A673 (cell line): ENCODE measurements at regions not wholly inside any gene's neighbourhood (a gene's known extent, or its start where the extent isn't known, plus 50 kb on each side); places are given as distances from the start of the nearest gene placed in this dataset.
"Not testable (repeated sequence)": the region's sequence is repeated elsewhere in the genome, so short reads cannot be mapped to it uniquely, and the experiment has no call there.

Experiments
- BruUV-seq: library from RNA; stranded (reverse); fragments of 400-500 nt; replicated peaks from 2 replicates; lab custom pipeline; 2021; lab: Mats Ljungman, UMichigan
- CTCF ChIA-PET: fragments of 300-600 bp; sonication (Branson Sonifier 250); formaldehyde crosslinking; loops from one replicate; lab custom pipeline; 2022; ENCODE audit warnings: antibody characterized with exemption; lab: Charles Lee
- POLR2A ChIA-PET: fragments of 300-600 bp; sonication (Branson Sonifier 250); formaldehyde crosslinking; loops from one replicate; lab custom pipeline; 2022; ENCODE audit warnings: antibody characterized with exemption; ENCODE audit not compliant: low non-redundant PET; lab: Charles Lee
- DNase-seq: peaks from one replicate; pipeline ENCODE4 v3.0.0-alpha.2; 2015; ENCODE audit warnings: low spot score
- H3K27ac ChIP-seq: fragments of 200-600 bp; sonication (generic); 2 replicates; pipeline ENCODE4 v1.5.1; 2016; ENCODE audit warnings: mixed run types, low read depth, mild to moderate bottlenecking, mixed read lengths, antibody characterized with exemption, low read length; ENCODE audit not compliant: poor library complexity, severe bottlenecking
- H3K27me3 ChIP-seq: fragments of 200-600 bp; sonication (generic); replicated peaks from 2 replicates; pipeline ENCODE4 v1.6.1; 2017; ENCODE audit warnings: mixed run types, low read depth, mild to moderate bottlenecking, mixed read lengths, antibody characterized with exemption, low read length; ENCODE audit not compliant: insufficient read depth, poor library complexity
- H3K36me3 ChIP-seq: fragments of 200-600 bp; sonication (generic); 2 replicates; pipeline ENCODE4 v1.6.1; 2016; ENCODE audit warnings: mixed run types, mild to moderate bottlenecking, mixed read lengths, antibody characterized with exemption, low read length; ENCODE audit not compliant: insufficient read depth, poor library complexity, severe bottlenecking
- H3K4me1 ChIP-seq: fragments of 200-600 bp; sonication (generic); 2 replicates; pipeline ENCODE4 v1.6.1; 2017; ENCODE audit warnings: mixed run types, mild to moderate bottlenecking, mixed read lengths, antibody characterized with exemption, low read length; ENCODE audit not compliant: insufficient read depth, poor library complexity, severe bottlenecking
- H3K4me3 ChIP-seq: fragments of 200-600 bp; sonication (generic); 2 replicates; pipeline ENCODE4 v1.5.1; 2016; ENCODE audit warnings: low read depth, mixed run types, mild to moderate bottlenecking, mixed read lengths, low read length; ENCODE audit not compliant: poor library complexity, severe bottlenecking
- H3K9me3 ChIP-seq: fragments of 200-600 bp; sonication (generic); 2 replicates; pipeline ENCODE4 v1.6.1; 2016; ENCODE audit warnings: mixed run types, low read depth, mild to moderate bottlenecking, mixed read lengths, antibody characterized with exemption, low read length; ENCODE audit not compliant: poor library complexity, severe bottlenecking
- EZH2 ChIP-seq: fragments of 200-600 bp; sonication (generic); IDR thresholded peaks from 2 replicates; pipeline ENCODE4 v1.6.1; 2017; ENCODE audit warnings: borderline replicate concordance, low read depth, mild to moderate bottlenecking, mixed read lengths, antibody characterized with exemption, low read length; ENCODE audit not compliant: poor library complexity, severe bottlenecking
- intact Hi-C: fragments of 100-400 bp; cut with micrococcal nuclease; formaldehyde crosslinking; loops from one replicate; pipeline ENCODE4 v1.10.0; 2022; ENCODE audit not compliant: unreplicated experiment
- TF ChIP-seq, protein P1 (sequence below): fragments of 300-800, 200-600 bp; sonication (generic); conservative IDR thresholded peaks from 2 replicates; pipeline ENCODE4 v1.5.1; 2017; ENCODE audit warnings: low read depth, mild to moderate bottlenecking, antibody characterized with exemption, low read length, moderate library complexity, mixed read lengths

DNA sequence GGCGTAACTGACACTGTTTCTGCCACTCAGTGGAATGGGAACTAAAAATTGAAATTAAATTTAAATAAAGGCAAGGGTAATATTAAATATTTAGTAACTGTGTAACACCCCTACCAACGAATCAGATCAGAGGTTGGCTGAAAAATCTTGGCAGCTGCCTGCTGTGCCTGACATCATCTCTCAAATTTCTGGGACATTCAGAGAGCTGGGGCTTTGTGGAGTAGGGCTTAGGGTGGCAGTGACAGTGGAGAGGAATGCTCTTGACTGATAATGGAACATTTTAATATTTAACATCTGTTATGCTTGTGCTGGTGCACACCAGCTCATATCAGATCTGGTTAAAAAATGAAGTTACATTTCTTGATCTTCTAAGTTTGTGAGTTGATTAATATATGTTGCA, 62.2 kb downstream of the RFPL4B start:
- no peaks in the 10 kb centered on the region for H3K9me3 ChIP-seq
- intact Hi-C loops = no loop called here
- H3K4me3 ChIP-seq = no peak overlapping the region
- TF ChIP-seq EZH2 = no peak
- TF ChIP-seq, protein P1, sequence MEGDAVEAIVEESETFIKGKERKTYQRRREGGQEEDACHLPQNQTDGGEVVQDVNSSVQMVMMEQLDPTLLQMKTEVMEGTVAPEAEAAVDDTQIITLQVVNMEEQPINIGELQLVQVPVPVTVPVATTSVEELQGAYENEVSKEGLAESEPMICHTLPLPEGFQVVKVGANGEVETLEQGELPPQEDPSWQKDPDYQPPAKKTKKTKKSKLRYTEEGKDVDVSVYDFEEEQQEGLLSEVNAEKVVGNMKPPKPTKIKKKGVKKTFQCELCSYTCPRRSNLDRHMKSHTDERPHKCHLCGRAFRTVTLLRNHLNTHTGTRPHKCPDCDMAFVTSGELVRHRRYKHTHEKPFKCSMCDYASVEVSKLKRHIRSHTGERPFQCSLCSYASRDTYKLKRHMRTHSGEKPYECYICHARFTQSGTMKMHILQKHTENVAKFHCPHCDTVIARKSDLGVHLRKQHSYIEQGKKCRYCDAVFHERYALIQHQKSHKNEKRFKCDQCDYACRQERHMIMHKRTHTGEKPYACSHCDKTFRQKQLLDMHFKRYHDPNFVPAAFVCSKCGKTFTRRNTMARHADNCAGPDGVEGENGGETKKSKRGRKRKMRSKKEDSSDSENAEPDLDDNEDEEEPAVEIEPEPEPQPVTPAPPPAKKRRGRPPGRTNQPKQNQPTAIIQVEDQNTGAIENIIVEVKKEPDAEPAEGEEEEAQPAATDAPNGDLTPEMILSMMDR = no peak
- POLR2A ChIA-PET = no interaction called here
- no peaks in the 10 kb centered on the region for H3K4me1 ChIP-seq
- BruUV-seq = no TSS peak
- H3K36me3 ChIP-seq = no peaks in the 10 kb centered on the region
- H3K27me3 ChIP-seq = no peaks in the 10 kb centered on the region
- no peak overlapping the region for H3K27ac ChIP-seq
- peak; percentile 50 for DNase-seq
- CTCF ChIA-PET = no interaction called here

DNA sequence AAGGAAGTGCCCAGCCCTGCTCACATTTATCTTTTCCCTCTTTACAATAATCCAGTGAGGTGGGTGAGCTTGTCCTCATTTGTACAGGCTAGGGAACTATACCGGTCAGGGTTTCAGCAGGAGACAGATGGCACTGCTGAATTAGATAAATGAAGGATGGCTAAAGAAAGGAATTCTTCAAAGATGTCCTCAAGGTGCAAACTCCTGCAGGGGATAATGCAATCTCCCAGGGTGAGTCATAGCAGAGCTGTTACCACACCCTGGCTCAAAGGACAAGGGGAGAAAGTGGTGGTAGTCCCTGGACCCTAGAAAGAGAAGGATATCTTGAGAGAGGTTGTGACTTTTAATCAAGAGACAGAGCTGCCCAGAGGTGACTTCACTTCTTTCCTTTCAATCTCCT, 66.7 kb downstream of the RFPL4B start:
- DNase-seq = no peak
- no TSS peak for BruUV-seq
- CTCF ChIA-PET = no interaction called here
- TF ChIP-seq EZH2 = no peak
- TF ChIP-seq, protein P1 = no peak
- H3K4me1 ChIP-seq = no peaks in the 10 kb centered on the region
- H3K4me3 ChIP-seq = no peak overlapping the region
- intact Hi-C loops = no loop called here
- H3K27me3 ChIP-seq = no peaks in the 10 kb centered on the region
- no peak overlapping the region for H3K27ac ChIP-seq
- H3K9me3 ChIP-seq = no peaks in the 10 kb centered on the region
- H3K36me3 ChIP-seq = no peaks in the 10 kb centered on the region
- POLR2A ChIA-PET = no interaction called here

DNA sequence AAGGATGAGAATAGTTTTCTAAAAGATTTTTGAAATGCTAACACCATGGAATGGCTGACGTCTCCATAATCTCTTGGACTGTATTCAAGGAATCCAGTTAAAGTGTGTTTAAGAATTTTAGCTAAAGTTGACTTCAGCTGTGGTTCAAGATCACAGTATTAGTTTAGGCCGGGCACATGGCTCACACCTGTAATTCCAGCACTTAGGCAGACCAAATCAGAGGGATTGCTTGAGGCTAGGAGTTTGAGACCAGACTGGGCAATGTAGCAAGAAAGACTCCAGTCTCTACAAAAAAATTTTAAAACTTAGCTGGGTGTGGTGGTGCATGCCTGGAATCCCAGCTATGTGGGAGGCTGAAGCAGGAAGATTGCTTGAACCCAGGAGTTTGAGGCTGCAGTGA, 68.2 kb downstream of the RFPL4B start:
- no TSS peak for BruUV-seq
- Histone ChIP-seq H3K36me3 (no peaks in the 10 kb centered on the region), H3K27ac (no peak overlapping the region), H3K9me3 (no peaks in the 10 kb centered on the region), H3K27me3 (no peaks in the 10 kb centered on the region), H3K4me1 (no peaks in the 10 kb centered on the region), H3K4me3 (no peak overlapping the region)
- TF ChIP-seq, protein P1 = no peak
- no peak for TF ChIP-seq EZH2
- ChIA-PET POLR2A (no interaction called here), CTCF (no interaction called here)
- intact Hi-C loops = no loop called here
- DNase-seq = no peak

DNA sequence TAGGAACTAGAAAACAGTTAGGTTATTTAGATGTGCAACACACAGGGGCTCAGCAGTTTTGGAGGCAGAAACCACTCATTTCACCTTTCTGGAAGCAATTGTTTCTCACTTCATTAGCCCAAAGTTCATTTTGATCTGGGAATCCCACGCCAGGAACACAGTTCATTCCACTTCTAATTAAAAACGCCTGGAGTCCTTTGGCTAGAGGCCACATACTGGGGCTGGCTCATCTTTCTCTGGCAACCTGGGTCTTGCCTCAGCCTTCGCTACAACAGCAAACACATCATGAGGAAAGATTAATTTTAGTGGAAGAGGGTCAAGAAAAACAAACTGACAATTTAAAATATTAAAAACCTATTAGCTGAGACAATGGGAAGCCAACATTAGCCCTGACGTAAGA, 69.7 kb downstream of the RFPL4B start:
- no peaks in the 10 kb centered on the region for H3K9me3 ChIP-seq
- H3K36me3 ChIP-seq = no peaks in the 10 kb centered on the region
- TF ChIP-seq EZH2 = no peak
- TF ChIP-seq, protein P1 = no peak
- ChIA-PET POLR2A (no interaction called here), CTCF (no interaction called here)
- H3K4me1 ChIP-seq = no peaks in the 10 kb centered on the region
- no peak overlapping the region for H3K4me3 ChIP-seq
- no peak overlapping the region for H3K27ac ChIP-seq
- no TSS peak for BruUV-seq
- DNase-seq = no peak
- no peaks in the 10 kb centered on the region for H3K27me3 ChIP-seq
- intact Hi-C loops = no loop called here

DNA sequence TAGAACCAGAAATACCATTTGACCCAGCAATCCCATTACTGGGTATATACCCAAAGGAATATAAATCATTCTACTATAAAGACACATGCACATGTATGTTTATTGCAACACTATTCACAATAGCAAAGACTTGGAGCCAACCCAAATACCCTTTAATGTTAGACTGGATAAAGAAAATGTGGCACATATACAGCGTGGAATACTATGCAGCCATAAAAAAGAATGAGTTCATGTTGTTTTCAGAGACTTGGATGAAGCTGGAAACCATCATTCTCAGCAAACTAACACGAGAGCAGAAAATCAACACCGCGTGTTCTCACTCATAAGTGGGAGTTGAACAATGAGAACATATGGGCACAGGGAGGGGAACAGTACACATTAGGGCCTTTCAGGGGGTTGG, 79.9 kb downstream of the RFPL4B start:
- H3K36me3 ChIP-seq, BruUV-seq, DNase-seq, H3K4me3 ChIP-seq, H3K27ac ChIP-seq, CTCF ChIA-PET, H3K27me3 ChIP-seq, POLR2A ChIA-PET, H3K4me1 ChIP-seq, H3K9me3 ChIP-seq, intact Hi-C loops: not testable (repeated sequence)
